NCI-H774 (cell line): ENCODE measurements at regions not wholly inside any gene's neighbourhood (a gene's known extent, or its start where the extent isn't known, plus 50 kb on each side); places are given as distances from the start of the nearest gene placed in this dataset.

ENCODE experiments used
- DNase-seq: peaks from one replicate; lab custom pipeline; 2025; lab: John Stamatoyannopoulos, UW

DNA sequence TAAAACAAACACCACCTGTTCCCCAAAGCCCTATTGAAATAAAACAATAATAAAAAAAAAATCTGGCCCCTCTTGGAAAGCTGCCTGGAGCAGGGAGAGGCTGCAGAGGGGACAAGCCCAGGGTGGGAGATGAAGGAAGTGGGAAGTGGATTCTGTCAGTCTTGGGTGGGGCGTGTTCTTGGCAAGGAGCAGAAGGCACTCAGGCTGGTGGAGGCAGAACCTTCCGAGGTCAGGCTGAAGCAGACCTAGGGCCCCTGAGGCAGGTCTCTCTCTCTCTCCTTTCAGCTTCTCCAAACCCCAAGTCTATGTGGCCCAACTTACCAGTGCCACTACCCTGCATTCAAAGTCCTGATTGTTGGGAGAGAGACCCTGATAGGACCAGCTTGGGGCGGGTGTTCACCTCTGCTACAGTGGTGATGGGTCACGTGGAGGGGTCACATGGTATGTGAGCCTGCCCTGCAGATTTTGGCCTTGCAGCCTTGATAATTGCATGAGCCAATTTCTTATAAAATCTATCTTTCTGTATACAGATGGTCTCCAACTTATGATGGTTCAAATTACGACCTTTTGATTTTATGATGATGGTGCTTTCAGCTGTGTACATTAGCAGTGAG is 145.4 kb upstream of the C1orf174 start:
- DNase-seq = no peak

DNA sequence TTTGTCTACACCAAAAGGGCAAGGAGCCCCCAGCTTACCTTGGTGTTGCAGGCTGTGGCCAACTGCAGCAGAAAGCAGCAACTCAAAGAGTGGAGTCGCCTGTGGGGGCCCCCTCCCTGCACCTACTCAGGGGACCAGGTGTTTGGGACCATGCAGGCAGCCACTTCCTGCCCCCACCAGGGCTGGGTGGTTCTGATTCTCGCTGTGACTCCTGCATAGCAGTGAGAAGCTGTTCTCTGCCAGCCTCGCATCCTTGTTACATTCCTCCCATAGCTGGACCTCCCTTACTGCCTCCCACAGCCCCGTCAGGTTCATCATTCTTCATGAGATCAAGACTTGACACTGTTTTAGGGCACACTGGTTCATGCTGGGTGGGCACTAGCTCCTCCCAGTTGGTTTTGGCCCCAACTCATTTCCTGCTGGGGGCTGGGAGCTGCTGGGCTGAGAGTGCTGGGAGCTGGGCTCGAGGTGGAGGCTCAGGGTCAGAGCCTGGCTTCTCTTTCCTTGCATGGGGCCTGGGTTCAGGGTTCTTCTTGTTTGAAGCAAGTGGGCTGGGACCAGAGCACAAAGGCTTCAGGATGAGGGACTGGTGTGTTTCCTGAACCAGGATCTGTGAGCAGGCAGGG is 146.9 kb upstream of the C1orf174 start:
- no peak for DNase-seq

DNA sequence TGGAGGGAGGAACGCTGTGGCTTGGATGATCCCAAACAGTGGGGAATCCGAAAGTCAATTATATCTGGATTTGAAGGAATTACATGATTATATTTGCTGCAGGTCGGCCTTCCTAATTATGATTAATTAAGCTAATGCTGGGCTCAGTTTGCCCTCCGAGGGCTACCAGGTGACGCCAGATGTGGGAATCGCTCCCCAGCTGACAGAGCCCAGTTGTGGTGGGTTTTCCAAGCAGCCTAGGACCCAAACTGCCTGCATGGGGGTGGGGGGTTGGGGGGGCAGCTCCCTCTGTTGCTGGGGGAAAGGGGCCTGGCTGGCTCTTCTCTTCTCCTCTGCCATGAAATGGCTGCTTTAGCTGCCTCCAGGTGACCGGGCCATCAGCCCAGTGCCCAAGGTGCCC is 147.6 kb upstream of the C1orf174 start:
- no peak for DNase-seq

DNA sequence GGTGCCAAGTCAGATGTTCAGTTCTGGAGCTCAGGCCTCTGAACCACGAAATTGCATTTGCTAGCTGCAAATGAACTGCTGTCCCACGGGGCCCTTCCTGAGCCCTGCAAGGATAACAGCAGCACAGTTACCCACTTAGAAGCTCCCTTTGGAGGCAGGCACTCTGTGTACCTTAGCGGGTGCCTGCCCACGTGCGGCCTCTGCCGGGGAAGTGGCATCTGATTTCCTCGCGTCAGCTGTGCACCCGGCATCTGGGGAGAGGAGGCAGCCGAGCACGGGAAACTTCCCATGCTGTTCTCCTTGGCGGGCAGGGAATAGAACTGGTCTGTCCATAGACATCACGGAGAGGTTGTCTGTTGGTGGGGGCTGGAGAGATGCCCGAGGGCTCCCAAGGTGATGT is 148.0 kb upstream of the C1orf174 start:
- DNase-seq = no peak

DNA sequence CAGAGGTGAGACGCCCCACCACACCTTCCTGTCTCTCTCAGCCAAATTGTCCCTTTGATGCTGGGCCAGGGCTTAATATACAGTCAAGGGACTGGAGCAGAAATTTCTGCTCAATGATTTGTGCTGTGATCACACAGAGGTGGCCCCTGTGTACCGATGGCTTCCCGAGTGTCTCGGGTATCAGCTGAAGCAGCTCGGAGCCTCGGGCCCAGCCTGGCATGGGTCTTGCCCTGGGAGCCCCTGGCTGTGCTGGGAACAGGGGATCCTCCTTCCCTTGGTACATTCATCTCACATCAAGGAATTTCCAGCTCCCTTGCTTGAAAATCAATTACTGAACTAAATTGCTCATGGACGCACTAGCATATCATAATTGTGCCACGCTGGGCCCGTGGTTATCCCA is 148.8 kb upstream of the C1orf174 start:
- DNase-seq = no peak

DNA sequence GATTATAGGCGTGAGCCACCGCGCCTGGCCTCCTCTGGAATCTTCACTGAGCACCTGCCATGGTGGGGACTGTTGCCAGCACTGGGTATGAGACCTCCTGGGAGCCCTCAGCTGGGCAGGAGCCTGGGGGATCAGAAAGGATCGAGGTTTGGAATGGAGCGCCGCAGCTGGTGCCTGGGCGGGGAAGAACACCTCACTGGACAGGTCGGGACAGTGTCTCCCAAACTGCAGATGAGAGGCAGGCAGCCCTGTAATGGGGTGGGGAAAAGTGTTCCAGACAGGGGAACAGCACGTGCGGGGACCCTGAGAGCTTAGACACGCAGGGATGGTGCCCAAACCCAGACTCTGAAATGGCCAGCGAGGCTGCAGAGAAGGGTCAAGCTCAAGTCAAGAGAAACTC is 150.9 kb upstream of the C1orf174 start:
- no peak for DNase-seq

DNA sequence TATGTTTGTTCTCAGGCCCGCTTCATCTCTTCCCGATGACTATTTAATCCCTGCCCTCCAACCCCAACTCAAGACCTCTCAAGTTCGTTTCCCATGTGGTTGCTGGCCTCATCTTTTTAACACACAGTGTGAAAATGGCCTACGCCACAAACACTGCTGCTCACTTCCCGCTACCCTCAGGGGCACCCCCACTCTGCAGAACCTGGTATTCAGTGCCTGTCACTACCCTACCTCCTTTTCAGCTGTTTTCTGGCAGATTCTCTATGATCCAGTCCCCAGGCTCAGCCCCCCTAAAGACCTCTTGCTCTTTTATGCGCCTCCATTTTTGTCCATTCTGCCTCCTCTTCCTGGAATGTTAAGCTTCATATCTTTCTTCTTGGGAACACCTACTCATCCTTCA is 152.6 kb upstream of the C1orf174 start:
- no peak for DNase-seq

DNA sequence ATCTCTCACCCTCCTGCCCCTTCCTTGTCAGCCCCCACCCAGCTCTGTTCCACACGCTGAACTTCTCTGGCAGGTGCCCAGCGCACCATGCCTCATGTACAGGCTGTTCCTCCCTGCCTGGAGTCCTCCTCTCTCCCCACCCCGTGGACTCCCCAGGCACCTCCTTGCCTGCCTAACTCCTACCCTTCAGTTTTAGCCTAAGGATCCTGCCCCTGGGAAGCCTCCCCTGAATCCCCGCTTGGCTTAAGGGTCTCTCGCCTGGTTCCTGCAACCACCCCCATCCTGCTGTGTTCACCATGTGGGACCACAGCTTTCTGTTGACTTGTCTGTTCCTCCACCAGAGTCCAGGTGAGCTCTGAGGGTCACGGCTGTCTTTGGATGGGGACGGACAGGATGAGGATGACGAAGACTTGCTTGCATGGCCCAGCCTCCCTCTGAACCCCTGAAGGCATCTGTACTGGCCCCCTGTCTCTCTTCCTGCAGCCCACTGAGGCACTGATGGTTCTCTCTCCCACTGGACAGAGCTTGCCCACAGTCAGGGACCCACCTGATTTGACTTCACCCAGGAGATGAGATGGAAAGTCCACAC is 153.2 kb upstream of the C1orf174 start:
- no peak for DNase-seq

DNA sequence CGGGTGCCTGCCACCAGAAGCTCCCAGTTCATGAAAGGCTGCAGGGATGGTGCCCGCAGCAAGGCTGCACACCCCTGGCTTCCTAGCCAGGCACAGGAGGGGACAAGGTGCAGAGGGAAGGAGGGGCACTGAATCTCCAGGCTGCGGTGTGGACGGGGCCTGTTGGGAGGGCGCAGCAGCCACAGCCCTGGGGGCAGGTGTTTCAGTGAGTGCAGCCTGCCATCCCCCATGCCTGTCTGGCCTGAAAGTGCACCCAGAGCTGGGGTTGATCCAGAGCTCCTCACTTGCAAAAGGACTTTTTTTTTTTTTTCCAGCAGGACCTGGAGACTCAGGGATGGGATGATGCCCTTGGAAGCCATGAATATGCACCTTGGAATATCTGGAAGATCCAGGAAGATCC is 153.7 kb upstream of the C1orf174 start:
- no peak for DNase-seq

DNA sequence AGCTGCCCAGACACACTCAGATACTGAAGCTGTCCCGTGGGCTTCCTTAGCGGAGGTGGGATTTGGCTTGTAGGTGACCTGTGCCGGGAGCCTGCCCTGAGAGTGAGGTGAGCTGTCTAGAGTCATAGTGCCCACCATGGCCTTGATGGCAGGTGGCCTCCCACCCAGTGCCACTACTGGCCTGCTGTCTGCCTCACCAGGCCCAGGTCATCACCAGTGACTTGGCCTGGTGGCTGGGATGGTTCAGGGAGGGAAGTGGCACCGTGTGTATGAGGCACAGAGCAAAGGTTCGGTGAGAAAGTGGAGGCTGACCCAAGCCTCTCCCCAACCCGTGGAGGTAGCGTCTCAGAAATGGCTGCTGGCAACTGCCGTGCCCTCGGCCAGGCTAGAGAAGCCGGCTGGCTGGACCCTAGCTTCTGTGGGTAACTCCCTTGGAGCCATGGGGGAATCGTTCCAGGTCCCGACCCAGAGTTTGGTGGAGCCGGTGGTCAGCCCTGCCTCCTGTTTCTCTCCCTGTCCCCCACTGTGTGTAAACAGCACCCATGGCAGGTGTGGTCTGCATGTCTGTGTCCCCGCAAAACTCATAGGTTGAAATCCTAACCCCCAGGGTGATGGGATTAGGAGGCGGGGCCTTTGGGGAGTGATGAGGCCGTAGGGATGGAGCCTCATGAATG is 155.4 kb upstream of the C1orf174 start:
- no peak for DNase-seq

DNA sequence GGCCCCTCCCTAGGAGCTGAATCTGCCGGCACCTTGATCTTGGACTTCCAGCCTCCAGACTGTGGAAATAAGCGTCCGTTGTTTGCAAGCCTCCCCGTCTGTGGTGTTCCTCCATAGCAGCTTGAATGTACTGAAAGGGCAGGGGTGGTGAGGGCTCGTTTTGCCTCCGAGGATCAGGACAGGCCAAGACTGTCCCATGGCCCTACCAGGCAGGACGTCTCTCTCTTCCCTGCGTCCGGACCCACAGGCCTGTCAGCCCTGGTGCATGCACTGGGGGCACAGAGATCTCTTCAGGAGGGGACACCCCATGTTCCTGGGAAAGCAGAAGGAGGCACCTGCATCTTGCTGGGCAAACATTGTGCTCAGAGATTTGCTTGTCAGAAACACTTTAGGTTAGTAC is 156.3 kb upstream of the C1orf174 start:
- no peak for DNase-seq

DNA sequence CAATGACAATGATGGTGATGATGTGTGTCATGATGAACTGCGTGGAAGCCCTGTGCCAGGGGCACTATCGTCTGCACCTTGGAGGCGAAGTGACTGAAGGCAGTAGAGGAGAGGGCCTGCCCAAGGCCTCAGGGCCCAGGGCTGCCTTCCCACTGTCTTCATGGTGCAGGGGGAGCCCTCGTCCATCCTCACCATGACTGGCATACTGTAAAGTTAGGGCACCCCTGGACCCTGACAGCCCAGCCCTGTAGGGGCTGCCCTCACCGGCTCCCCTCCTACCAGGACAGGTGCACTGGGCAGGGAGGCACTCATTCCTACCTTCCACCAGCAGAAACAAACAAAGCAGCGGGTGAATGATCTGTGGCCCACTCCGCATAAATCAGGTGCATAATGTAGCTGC is 156.9 kb upstream of the C1orf174 start:
- no peak for DNase-seq

DNA sequence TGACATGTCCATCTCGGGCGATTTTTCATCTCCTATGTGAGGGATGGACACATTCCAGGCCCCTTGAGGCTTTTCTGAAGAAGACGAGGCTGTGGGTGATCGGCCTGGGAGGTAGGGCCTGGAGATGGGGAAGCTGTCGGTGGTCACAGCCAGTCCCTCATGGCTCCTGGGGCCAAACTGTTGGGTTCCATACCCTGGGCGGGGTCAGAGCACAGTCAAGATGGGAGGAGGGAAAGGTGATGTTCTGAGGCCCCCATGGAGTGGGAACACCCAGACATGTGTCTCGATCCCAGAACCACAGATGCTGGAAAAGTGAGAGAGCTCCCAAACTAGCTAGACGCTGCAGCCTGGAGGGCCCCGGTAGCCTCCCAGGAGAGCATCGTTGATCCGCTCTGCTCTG is 157.5 kb upstream of the C1orf174 start:
- DNase-seq = no peak

DNA sequence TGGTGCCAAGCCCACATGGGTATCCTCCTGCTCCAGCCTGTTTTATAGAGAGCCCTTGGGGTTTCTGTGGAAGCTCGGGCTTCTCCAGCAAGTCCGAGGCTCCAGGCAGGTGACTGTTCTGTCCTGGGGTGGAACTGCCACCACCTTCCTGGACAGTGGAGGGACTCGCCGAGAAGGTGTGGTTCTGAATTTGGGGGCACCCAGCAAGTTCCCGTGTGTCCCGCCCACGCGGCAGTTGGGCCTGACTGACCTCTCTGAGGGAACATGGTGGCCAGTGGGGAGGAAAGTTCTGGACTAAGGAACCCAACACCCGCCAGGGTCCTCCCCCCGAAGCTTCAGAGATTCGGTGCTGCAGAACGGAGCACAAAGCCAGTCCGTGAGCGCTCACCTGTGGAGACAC is 158.1 kb upstream of the C1orf174 start:
- DNase-seq = no peak

DNA sequence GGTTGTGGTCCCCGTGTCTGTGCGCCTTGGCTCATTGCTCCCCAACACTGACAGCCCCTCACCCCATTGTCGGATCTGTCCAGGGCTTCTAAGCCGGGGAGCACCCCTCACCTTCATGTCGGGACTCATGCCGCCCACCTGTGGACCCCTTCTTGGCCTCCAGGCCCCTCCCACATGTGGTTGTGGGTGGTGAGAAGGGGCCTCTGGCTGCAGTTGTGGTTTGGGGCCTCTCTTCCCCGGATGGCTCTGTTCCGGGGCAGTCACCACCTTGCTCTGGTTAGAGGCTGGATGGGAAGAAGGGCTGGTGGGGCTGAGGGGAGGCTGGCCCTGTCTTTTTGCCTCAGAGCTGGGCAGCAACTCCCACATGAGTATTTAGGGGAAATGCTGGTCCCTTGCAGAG is 158.6 kb upstream of the C1orf174 start:
- DNase-seq = no peak

DNA sequence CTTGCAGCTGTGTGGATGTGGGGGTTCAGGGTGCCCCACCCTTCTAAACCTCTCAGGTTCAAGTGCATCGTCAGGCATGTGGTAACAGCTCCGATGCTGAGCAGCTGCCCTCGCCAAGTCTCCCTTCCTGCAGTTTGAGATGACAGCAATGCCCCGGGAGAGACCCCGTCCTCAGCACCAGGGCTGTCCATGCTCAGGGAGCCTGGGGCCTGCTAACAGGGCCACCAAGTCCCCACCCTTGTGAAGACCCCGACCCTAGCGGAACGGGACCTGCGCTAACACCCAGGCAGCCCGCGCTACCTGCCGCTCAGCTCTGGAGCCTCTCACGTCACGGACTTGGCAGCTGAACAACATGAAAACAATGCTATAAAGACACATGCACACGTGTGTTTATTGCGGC is 159.2 kb upstream of the C1orf174 start:
- DNase-seq = no peak

DNA sequence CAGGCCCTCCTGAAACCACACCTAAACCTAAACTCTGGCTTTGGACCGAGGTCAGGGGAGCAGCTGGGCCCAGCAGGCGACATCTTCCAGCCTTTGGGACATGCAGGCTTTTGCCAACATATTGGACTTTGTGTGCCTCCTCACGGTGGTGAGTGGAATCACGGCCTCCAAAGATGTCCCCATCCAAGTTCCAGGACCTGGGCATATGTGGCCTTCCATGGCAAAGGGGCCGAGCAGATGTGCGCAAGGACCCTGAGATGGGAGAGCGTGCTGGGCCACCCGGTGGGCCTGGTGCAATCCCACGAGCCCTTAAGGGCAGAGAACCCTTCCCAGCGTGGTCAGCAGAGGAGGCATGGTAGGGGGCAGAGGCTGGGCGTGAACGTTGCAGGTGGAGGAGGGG is 160.8 kb upstream of the C1orf174 start:
- no peak for DNase-seq

DNA sequence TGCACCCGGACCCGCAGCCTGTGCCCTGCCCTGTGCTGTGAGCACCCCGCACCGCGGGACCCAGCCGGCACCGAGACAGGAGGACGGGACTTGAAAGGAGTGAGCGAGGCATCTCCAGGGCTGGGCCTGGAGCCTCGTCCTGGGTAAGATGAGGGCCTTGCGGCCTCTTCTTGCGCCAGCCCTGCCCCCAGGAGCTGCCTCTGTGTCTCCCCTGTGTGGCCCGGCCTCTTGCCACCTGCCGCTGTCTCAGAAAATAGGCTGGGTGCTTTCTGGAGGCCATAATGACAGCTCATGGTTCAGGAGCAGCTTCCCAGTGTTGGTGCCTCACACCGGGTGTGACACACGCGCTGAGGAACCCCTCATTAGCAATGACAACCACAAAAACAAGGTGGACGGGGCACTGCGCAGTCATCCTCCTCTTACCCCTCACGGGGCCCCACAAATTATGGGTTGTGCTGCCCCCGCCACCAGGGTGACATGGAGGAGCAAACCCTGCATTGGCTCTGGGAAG is 161.5 kb upstream of the C1orf174 start:
- no peak for DNase-seq

DNA sequence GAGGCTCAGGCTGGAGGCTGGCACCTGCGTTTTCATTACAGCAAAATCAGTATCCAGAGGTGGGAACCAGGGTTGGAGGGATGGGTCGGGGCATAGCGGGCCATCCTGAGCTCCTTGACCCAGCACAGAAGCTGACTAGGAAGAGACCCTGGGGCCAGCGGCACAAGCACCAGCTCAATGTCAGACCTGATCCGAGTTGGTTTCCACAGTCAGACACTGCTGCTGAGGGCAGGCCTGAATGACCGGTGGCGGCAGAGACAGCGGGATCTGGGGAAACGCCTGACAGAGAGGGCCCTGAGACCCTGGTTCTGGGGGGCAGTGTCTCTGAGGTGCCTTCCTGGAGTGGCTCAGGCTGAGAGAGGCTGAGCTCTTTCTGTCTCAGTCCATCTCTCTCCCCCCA is 162.0 kb upstream of the C1orf174 start:
- no peak for DNase-seq

DNA sequence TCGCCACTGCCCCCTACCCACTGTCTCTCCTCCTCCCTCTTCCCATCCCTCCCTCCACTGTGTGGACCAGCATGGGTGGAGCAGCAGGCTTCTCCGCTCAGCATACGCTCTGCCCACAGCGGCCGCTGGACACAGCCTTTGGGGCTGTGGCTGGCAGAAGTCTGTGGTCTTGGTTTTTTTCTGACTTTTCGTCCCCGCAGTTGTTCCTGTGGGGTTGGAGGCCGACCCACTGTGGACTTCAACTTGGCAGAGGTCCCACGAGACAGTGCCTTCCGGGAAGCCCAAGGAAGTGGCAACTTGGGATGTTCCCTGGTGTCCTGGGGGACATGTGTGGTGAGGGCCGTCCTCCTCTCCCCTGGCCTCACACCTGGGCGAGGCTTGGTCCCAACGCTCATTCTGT is 162.5 kb upstream of the C1orf174 start:
- no peak for DNase-seq

DNA sequence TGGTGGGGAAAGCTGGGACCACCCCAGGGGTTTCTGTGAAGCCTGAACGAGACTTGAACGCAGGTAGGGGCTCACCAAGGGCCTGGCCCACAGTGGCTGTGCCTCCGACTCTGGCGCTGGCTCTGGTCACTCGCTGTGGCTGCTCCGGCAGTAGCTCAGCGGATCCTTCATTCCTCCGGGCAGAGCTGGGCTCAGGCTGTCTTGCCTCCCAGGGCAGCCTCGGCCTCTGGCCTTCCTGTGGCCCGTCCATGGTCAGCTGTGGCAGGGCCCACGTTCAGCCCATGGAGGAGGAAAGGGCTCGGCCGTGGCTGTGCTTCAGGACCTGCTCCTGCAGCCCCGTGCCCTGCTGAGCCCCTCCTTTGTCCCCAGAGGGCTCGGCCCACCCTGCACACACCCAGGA is 162.9 kb upstream of the C1orf174 start:
- no peak for DNase-seq

DNA sequence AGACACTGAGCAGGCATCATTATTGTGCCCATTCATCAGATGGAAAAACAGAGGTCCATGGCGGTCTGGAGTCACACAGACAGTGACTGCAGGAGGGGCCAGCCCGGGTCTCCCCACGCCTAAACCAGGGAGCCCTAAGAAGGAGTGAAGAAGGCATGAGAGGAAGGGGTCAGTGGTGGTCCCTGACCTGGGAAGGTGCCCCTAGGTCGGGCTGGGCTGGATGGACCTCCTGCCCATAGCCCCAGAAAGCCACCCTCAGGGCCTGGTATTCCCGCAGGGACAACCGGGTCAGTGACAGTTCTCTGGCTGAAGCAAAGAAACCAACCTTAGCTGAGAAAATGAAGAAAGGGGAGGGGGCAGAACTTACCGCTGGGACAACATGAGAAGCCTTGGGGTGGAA is 163.4 kb upstream of the C1orf174 start:
- no peak for DNase-seq

DNA sequence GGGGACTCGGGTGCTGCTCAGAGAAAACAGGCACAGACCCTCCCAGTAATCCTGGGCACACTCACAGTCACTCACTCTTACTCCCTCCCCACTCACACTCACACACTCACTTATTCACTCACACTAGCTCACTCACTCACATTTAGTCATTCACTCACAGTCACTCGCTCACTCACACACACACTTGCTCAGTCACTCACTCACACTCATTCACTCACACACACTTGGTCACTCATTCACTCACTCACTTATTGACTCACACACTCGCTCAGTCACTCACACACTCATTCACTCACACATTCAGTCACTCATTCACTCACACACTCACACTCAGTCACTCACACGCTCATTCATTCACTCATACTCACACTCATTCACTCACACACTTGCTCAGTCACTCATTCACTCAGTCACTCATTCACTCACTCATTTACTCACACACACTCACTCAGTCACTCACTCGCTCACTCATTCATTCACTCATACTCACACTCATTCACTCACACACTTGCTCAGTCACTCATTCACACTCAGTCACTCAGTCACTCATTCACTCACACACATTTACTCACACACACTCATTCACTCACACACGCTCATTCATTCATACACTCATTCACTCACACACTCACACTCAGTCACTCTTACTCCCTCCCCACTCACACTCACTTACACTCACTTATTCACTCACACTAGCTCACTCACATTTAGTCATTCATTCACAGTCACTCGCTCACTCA is 164.2 kb upstream of the C1orf174 start:
- DNase-seq = no peak
